ENCODE measurements at regions not wholly inside any gene's neighbourhood (a gene's known extent, or its start where the extent isn't known, plus 50 kb on each side); places are given as distances from the start of the nearest gene placed in this dataset.
"Not testable (repeated sequence)": the region's sequence is repeated elsewhere in the genome, so short reads cannot be mapped to it uniquely, and the experiment has no call there.

DNA sequence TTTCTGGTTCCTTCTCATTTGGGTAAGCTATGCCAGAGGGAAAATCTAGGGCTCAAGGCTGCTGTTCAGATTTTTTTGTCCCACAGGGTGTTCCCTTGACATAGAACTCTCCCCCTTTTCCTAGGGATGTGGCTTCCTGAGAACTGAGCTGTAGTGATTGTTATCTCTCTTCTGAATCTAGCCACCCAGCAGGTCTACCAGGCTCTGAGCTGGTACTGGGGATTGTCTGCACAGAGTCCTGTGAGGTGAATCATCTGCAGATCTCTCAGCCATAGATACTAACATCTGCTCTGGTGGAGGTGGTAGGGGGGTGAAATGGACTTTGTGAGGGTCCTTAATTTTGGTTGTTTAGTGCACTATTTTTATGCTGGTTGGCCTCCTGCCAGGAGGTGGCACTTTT, 167.3 kb upstream of the PGR start:
- DNase-seq (ENCODE audit: low read depth, low spot score), result no peak

DNA sequence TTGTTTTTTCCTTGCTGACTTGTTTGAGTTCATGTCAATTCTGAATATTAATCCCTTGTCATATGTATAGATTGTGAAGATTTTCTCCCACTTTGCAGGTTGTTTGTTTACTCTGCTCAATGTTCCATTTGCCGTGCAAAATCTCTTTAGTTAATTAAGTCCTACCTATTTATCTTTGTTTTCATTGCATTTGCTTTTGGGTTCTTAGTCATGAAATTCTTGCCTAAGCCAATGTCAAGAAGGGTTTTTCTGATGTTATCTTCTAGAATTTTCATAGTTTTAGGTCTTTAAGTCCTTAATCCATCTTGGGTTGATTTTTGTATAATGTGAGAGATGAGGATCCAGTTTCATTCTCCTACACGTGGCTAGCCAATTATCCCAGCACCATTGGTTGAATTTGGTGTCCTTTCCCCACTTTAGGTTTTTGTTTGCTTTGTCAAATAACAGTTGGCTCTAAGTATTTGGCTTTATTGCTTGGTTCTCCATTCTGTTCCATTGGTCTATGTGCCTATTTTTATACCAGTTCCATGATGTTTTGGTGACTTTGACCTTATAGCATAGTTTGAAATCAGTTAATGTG, 163.1 kb upstream of the PGR start:
- DNase-seq (ENCODE audit: low read depth, low spot score), result no peak

DNA sequence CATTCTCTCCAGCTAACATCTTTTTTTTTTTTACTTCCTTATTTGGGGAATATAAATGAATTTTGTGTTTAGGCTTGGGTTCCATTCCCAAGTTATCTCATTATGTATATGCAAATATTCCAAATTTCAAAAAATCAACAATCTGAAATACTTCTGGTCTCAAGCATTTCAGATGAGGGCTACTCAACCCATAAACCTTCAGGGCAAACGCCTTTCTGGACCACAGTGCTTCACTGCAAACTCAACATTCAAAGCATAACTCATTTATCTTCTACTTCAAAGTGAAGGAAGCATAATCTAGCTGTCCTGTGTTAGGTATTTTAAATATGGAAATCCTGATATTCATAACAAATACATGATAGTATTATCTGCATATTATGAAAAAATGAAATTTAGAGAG, 161.7 kb upstream of the PGR start:
- no peak for DNase-seq (ENCODE audit: low read depth, low spot score)

DNA sequence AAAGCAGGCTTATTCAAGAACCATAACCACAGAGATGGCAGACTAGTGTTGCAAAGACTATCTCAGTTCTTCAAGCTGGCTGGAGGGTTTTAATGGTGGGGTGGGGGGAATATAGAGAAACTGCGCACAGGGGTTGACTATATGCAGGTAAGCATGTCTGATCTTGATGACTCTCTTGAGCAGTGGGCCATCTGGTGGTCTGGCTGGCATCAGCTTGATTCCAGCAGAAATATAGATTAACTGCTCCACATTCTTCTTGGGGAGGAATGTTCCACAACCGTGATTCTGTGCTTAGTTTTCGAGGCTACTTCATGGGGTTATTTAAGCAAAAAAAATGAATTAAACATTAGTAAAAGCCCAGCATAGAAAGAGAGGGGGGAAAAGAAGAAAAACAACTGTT, 158.8 kb upstream of the PGR start:
- no peak for DNase-seq (ENCODE audit: low read depth, low spot score)

DNA sequence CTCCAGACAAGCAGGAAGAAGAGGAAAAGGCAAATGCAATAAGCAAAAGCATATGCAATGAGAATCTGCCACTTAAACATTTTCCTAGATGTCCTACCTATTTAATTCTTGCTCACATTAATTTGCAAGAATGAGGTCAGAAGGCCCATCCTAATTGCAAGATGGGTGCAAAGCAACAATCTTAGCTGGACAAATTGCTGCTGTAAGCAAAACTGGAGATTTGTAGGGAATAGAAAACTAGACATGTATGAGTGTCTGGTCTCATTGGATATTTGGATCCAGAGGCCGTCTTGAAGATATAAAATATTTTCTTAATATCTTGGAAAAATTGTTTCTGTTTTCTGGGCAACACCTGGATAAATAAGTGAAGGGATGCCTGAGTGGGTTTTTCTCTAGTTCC, 150.1 kb upstream of the PGR start:
- no peak for DNase-seq (ENCODE audit: low read depth, low spot score)

DNA sequence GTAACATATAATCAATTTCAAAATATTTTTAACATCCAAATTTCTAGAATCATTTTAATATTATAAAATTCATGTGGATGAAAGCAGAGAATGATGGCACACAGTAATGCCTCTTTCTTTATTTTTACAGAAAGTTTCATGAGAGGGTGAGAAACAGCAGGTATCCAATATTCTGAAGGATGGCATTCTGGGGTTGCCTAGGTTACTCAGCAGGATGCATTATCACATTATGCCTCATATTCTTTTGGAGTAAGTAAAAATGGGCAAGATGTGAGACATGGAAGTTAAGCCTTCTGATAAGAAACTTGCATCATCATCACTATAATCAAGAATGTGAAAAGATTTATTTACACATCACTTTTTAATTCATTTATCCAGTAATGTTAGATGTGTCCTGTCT, 148.7 kb upstream of the PGR start:
- DNase-seq (ENCODE audit: low read depth, low spot score), result no peak

DNA sequence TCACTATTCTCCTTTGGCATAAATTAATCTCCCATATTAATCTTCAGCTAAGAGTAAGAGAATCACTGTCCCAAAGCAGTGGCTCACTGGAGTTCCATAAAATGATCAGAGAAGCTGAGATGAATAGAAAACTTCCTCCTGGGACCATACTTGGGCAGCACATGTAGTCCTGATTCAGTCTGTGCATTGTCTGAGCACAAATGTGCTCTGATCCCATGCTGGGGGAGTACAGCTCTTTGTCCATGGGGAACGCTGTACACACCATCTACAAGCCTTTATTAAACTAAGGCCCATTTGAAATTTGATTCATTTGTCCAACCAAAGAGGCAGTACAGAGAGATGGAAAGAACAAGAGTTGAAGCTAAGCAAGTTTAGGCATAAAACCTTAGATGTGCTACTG, 147.4 kb upstream of the PGR start:
- DNase-seq (ENCODE audit: low read depth, low spot score), result no peak

DNA sequence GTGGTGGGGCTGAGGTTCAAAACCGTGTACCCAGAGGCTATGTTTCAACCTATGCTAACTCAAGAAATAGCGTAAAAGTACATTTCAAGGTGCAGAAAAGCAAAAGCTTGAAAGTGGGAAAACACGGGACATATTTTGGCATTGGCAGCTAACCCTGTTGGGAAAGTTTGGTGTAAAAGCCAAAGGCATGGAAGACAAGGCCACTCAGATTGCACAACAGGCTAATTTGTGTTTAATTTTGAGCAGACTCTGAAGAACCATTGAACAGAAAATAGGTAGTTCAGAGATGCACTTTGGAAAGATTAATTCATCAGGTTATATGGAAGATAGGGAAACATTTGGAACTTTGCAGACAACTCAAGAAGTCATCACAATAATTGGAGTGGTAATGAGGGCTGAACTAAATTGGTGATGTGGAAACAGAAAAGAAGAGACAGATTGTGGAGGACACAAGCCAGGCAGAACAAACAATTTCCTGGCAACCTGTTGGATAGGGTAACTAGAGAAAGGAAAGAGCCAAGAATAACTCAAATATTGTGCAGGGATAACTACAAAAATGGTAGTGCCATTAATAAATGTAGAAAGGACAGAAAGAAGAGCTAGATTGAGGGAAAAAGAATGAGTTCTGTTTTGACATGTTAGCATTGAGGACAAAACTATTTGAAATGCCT, 140.5 kb upstream of the PGR start:
- no peak for DNase-seq (ENCODE audit: low read depth, low spot score)

DNA sequence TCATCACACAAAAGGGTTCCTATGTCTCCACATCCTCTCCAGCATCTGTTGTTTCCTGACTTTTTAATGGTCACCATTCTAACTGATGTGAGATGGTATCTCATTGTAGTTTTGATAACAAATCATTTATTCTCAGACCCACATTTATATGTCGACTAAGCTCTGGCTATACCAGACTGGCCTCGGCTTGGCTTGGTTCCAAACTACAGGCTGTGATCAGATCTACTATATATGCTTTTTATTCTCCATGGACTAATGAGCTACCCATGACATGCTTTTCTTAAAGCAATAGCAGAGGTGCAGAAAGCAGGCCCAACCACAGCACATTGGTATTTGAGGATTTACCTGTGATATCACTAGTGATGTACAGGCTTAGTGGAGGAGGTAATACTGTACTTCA, 139.8 kb upstream of the PGR start:
- no peak for DNase-seq (ENCODE audit: low read depth, low spot score)

DNA sequence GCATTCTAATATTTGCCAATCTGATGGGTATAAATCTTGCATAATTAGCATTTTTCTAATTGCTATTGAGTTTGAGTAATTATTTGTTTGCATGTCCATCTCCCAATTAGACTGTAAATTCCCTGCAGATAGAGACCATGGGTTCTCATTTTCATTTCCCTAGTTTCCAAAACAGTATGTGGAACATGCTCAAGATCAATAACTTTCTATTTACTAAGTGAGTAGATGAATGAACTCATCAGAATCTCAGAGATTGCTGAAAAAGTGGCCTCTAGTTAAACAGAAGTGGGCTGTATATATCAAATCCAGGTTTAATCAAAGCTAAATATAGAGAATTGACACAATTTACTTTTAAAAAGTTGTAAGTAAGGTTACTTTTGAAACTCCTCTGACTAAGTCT, 138.0 kb upstream of the PGR start:
- DNase-seq (ENCODE audit: low read depth, low spot score), result no peak

DNA sequence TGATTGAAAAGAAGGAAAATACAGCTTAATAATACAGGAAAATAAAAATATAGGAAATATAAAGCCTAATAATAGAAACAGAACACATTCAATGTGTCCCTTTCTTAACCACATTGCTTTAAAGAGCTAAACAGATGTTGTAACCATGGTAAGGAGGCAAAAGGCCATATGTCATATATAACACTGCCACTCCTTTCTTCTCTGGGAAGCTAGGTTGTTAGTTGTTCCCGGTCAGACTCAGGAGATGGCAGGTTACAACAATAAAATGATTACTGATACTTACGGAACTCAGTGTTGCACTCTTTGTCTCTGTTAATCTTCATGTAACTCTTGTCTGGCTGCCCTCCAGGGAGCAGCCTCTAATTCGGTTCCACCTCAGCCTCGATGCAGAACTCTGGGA, 134.7 kb upstream of the PGR start:
- DNase-seq (ENCODE audit: low read depth, low spot score), result no peak

DNA sequence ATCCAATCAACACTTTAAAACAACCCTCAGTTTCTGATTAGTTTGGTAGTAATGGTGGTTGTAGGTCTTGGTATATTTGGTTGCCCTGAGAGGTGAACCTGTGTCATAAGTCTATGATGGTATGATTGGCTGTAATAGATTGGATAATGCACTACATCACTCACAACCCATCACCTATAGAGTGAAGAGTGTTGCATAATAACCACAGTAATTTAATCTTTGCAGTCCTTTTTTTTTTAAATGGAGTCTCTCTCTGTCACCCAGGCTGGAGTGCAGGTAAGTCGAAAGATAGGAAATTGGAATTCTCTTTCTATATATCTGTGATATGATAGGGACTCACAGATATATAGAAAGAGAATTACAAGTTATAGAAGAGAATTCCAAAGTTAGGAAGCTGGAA, 133.4 kb upstream of the PGR start:
- DNase-seq (ENCODE audit: low read depth, low spot score), result no peak

DNA sequence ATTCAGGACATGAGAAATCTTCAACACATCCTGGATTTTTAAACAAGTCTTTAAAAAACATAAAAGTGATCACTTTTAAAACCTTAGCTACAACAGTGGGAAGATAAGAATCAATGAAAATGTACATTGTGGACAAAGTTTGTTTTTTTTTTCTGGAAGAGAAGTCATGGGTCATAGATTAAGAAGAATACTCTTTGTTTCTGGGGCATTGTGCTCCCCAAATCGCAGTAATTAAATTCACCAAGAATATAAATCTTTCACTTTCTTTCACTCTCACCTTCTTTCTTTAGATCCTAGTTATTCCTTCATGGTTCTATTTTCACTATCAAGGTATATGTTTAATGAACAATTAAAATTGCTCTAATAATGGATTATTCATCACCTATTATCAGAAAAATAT, 132.6 kb upstream of the PGR start:
- DNase-seq (ENCODE audit: low read depth, low spot score), result no peak

DNA sequence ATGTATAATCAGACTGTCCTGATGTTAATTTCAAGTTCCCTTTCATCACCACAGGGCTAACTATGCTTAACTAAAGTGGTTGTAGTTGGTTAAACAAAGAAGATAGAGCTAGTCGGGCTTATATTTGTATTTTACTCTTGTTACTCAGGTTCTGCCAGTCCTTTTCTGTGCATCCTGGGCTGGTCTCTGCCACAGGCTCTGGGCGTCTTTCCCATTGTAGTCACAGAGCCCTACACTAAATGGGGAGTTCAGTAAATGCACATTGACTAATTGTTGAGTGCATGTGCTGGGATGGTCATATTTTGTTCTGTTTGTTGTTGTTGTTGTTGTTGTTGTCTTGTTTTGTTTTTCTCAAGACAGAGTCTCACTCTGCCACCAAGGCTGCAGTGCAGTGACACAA, 125.4 kb upstream of the PGR start:
- no peak for DNase-seq (ENCODE audit: low read depth, low spot score)

DNA sequence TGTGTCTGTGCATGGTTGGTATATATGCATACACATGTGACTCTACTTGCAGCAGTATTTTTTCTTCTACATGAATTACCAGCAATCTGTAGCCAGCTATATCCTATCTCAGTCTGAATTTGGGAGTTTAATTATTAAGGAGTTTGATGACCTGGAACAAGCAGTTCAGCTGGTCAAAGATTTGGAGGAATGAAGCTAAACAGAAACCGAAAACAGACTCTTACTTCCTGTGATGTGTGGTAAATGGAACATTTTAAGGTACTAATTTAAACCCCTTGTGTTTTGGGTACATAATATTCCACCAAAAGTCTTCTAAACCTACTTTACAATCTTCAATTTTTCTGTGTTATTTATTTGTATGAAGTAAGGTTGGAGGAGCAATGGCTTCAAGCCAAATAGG, 124.4 kb upstream of the PGR start:
- no peak for DNase-seq (ENCODE audit: low read depth, low spot score)

DNA sequence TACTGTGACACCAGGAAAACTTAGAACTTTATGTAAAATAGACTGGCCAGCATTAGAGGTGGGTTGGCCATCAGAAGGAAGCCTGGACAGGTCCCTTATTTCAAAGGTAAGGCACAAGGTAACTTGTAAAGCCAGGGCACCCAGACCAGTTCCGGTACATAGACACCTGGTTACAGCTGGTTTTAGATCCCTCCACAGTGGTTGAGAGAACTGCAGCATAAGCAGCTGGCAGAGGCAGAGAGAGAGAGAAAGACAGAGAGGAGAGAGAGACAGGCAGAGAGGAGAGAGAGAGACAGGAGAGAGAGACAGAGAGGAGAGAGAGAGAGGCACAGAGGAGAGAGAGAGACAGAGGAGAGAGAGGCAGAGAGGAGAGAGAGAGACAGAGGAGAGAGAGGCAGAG, 116.0 kb upstream of the PGR start:
- not testable (repeated sequence) for DNase-seq (ENCODE audit: low read depth, low spot score)

DNA sequence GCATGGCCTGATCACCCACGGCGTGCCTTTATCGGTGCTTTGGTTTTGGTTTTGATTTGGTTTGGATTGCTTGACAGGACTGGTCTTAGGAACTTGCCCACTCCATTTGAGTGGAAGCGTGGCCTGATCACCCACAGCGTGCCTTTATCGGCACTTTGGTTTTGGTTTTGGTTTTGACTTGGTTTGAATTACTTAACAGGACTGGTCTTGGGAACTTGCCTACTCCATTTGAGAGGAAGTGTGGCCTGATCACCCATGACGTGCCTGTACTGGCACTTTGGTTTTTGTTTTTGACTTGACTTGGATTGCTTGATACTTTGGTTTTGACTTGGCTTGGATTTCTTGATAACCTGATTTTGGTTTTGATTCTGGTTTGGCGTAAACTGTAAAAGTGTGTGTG, 115.5 kb upstream of the PGR start:
- DNase-seq (ENCODE audit: low read depth, low spot score), result not testable (repeated sequence)

DNA sequence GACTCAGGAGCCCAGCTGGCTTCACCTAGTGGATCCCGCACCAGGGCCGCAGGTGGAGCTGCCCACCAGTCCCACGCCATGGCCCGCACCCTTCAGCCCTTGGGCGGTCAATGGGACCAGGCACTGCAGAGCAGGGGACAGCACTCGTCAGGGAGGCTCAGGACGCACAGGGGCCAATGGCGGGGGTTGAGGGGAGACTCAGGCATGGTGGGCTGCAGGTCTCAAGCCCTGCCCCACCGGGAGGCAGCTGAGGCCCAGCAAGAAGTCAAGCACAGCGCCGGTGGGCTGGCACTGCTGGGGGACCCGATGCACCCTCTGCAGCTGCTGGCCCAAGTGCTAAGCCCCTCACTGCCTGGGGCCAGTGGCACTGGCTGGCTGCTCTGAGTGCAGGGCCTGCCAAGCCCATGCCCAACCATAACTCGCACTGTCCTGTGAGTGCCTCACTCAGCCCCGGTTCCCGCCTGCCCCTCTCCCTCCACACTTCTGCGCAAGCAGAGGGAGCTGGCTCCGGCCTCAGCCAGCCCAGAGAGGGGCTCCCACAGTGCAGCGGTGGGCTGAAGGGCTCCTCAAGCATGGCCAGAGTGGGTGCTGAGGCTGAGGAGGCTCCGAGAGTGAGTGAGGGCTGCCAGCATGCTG, 111.7 kb upstream of the PGR start:
- no peak for DNase-seq (ENCODE audit: low read depth, low spot score)

DNA sequence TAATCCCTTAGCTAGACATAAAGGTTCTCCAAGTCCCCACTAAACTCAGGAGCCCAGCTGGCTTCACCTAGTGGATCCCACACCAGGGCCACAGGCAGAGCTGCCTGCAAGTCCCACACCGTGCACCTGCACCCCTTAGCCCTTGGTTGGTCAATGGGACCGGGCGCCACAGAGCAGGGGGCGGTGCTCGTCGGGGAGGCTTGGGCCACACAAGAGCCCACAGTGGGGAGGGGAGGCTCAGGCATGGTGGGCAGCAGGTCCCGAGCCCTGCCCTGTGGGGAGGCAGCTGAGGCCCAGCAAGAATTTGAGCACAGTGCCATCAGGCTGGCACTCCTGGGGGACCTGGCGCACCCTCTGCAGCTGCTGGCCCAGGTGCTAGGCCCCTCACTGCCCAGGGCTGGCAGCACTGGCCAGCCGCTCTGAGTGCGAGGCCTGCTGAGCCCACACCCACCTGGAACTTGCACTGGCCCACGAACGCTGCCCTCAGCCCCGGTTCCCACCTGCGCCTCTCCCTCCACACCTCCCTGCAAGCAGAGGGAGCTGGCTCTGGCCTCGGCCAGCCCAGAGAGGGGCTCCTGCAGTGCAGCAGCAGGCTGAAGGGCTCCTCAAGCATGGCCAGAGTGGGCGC, 101.7 kb upstream of the PGR start:
- not testable (repeated sequence) for DNase-seq (ENCODE audit: low read depth, low spot score)

DNA sequence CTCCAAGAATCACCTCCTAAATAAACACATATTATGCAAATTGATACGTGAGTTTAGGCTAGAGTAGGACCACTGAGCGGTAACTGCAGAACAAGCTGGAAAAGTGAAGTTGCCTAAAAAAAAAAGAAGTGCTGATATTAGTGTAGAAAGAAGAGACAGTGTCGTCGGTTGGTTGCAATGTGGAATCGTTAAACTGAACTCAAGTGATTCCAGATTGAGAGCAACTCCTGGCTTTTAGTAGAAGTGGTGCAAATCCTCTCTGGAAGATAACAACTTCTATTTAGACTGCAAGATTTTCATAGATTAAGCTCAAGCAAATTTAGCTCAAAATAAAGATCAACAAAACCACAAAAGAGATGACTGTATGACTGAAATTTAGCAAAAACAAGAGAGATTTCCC, 97.0 kb upstream of the PGR start:
- DNase-seq (ENCODE audit: low read depth, low spot score), result no peak

DNA sequence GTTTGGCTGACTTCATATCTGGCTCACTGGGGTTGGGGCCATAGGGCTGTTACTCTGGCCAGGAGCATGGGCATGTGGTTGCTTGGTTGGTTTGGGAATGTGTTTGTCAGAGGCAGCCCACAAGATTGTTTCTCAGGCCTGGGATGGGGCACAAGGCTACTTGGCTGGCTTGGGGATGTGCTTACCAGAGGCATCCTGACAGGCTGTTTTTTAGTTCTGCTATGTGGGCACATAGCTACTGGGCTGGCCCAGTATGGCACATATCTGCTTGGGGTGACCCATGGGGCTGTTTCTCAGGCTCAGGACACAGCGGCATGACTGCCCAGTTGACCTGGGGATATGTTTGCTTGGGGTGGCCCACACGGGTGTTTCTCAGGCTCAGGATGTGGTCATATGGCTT, 94.6 kb upstream of the PGR start:
- DNase-seq (ENCODE audit: low read depth, low spot score), result no peak

DNA sequence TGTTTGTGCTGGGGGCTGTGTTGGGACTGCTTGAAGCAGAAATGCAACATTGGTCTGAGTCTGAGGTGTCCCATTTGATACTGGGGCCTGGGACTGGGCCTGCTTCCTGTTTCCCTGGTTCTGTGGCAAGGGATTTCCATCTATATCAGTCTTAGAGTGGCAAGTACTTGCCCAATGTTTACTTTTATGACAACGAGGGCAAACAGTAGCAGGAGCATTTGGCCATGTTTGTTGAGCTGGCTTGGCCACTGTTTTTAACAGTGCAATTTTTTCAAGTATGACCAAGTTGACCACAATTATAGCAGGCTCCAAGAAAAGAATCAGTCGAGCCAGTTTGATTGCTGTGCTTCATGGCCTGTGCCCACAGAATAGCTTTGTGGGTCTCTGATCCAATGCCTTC, 88.5 kb upstream of the PGR start:
- not testable (repeated sequence) for DNase-seq (ENCODE audit: low read depth, low spot score)

DNA sequence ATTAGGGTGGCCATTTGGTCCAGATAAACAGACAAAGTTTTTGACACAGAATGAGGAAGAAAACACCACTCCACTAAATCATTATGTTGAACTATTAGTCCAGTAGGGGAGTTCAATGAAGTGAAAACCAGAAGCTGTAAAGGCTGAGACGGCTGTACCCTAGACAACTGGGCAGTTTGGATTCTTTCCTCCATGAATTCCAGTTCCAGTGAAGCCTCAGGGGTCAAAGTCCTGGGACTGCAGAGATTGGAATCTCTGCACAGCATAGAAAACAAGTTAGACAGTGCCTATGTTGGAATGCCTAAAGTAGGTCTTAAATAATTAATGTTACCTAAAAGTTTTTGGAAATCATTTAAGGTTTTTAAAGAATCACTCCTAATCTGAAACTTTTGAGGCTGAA, 86.5 kb upstream of the PGR start:
- DNase-seq (ENCODE audit: low read depth, low spot score), result not testable (repeated sequence)
